ENCODE measurements at regions not wholly inside any gene's neighbourhood (a gene's known extent, or its start where the extent isn't known, plus 50 kb on each side); places are given as distances from the start of the nearest gene placed in this dataset.

DNA sequence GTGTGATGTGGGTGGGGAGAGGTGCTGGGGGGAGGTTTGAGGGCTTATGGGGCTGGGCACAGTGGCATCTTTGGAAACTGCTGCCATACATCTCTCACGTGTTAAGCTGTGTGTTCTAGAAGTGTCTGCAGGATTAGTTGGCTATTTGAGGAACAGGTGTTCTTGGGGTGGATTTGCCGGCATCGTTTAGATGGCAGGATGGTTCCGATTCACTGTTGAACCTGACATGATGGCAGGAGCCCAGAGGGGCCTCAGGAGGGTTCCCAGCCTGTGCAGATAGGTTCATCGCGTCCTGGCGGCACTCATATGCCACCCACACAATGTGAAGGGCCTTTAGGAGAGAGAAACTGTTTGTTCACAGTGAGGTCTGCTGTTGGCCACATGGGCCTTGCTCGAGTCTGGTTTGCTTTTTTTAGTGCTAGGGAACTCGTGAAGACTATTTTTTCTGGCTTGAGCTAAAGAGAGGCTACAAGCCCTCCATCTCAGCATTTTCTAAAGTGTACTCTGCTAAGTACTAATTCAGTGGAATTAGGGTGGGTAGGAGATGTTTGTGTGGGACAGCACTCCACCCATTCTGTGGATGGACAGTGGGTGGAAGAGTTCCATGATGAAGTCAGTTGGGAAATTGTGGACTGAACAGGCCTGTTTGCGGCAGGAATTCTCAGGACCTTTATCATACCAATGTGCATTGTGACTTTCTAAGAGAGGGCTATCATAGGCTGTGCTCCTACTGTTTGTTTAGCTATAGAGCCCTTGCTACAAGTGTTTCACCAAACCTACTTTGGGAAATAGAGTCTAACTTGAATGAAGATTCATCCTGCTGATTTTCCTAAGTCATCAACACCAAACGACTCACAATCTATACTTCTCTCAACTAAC is 55.4 kb upstream of the PLET1 start:
- Histone ChIP-seq H3K36me3 (ENCODE audit: control insufficient read depth, insufficient read depth, low read length) (no peaks in the 10 kb centered on the region), H2AK5ac (ENCODE audit: low read depth, low read length) (peak overlapping the region; percentile 41), H3K56ac (ENCODE audit: extremely low read depth, insufficient read depth, low read length) (no peak overlapping the region), H3K14ac (replicated peaks; ENCODE audit: low read depth, low read length) (0 out of 2 replicates have a peak overlapping the region, but pooled peaks have one; percentile 8), H4K5ac (ENCODE audit: low read depth, low read length) (peak overlapping the region; percentile 12; the same call in 1 of the 2 replicates), H4K91ac (ENCODE audit: insufficient read depth, low read depth, low read length) (peak overlapping the region; percentile 66), H3K4ac (ENCODE audit: low read depth, low read length) (peak overlapping the region; percentile 66), H3K23ac (ENCODE audit: low read depth, low read length) (no peak overlapping the region), H3K27ac (ENCODE audit: insufficient read depth, low read length) (no peak overlapping the region), H2AFZ (replicated peaks; ENCODE audit: low read length, poor library complexity) (no peak overlapping the region), H3K79me1 (ENCODE audit: low read depth in 1 of 2, low read length in 2 of 2) (no peaks in the 10 kb centered on the region), H2BK20ac (ENCODE audit: low read depth, low read length) (peak overlapping the region; percentile 82), H2BK120ac (ENCODE audit: low read depth, low read length) (peak overlapping the region; percentile 79), H4K20me1 (ENCODE audit: insufficient read depth, low read length) (no peaks in the 10 kb centered on the region), H3K18ac (ENCODE audit: low read depth, low read length) (peak overlapping the region; percentile 3; the same call in 1 of the 2 replicates), H3K4me1 (ENCODE audit: control insufficient read depth, insufficient read depth, low read length) (peaks cover 12% of the 10 kb centered on the region), H2BK15ac (ENCODE audit: low read depth, low read length) (peak overlapping the region; percentile 34; the same call in 1 of the 3 replicates), H3K9ac (ENCODE audit: low read depth, low read length) (no peak overlapping the region), H2AK9ac (replicated peaks; ENCODE audit: low read depth, low read length, poor library complexity) (peak overlapping the region; percentile 62), H3K27me3 (ENCODE audit: control insufficient read depth, insufficient read depth, low read length) (no peaks in the 10 kb centered on the region), H4K8ac (ENCODE audit: low read depth in 2 of 2, low read length in 2 of 2) (no peak overlapping the region; a peak in 1 of 4 replicates), H3K9me1 (ENCODE audit: insufficient read depth, low read length) (peaks cover 7% of the 10 kb centered on the region; the same call in 1 of the 2 replicates), H3K9me3 (ENCODE audit: control insufficient read depth, insufficient read depth, low read length) (no peaks in the 10 kb centered on the region), H2BK5ac (ENCODE audit: low read depth, low read length, poor library complexity, severe bottlenecking) (no peak overlapping the region), H3K4me3 (ENCODE audit: insufficient read depth, low read depth, low read length) (no peak overlapping the region), H3K4me2 (ENCODE audit: low read depth, low read length) (no peak overlapping the region)
- CTCF ChIA-PET, result interaction anchor here (1.1 kb wide), 1 partner anchor 240 kb away, joined by 3 read pairs; no protein-coding TSS in a partner anchor
- intact Hi-C loops (cut with micrococcal nuclease), result no loop called here
- no TSS peak for BruUV-seq (replicated peaks)
- ATAC-seq (ENCODE audit: low read depth) (no peak), DNase-seq (no peak)
- POLR2A ChIA-PET (ENCODE audit: unreplicated experiment), result no interaction called here
- dilution Hi-C loops (cut with HindIII; ENCODE audit: low sequenced_read_pairs, unreplicated experiment), result no loop called here
- TF ChIP-seq RAD21 (IDR thresholded peaks at IDR 0.05; ENCODE audit: low read length) (no peak), SMC3 (IDR thresholded peaks at IDR 0.05; ENCODE audit: low read depth, low read length) (no peak), MXI1 (IDR thresholded peaks at IDR 0.05; ENCODE audit: borderline replicate concordance, low read depth, low read length) (no peak), MAFK (IDR thresholded peaks at IDR 0.05; ENCODE audit: low read depth, low read length) (no peak), BHLHE40 (IDR thresholded peaks at IDR 0.05; ENCODE audit: low read depth, low read length) (no peak)
- WGBS, 2 experiments (ENCODE audit: extremely low coverage in 2 of 2, insufficient read length in 1 of 2), result 93% methylated on average over 3 of the region's 11 CpGs; no CpG with 5 or more reads in 1 of the 2 experiments
- in situ Hi-C loops (cut with MboI; ENCODE audit: low sequenced_read_pairs), result no loop called here
